DOHH2 (cell line): ENCODE measurements at regions not wholly inside any gene's neighbourhood (a gene's known extent, or its start where the extent isn't known, plus 50 kb on each side); places are given as distances from the start of the nearest gene placed in this dataset.

Experiments used
- H3F3A ChIP-seq: fragments of 200-600 bp; sonication (generic), shearing (Covaris generic); 2 replicates; pipeline ENCODE4 v1.6.0; 2016; ENCODE audit warnings: antibody characterized with exemption, mild to moderate bottlenecking; ENCODE audit not compliant: control insufficient read depth, insufficient read depth
- H3K27ac ChIP-seq: fragments of 200-600 bp; sonication (generic); 2 replicates; pipeline ENCODE4 v1.5.1; 2014; ENCODE audit warnings: low read depth, mild to moderate bottlenecking, low read length, moderate library complexity
- H3K27me3 ChIP-seq: fragments of 200-600 bp; sonication (generic); 2 replicates; pipeline ENCODE4 v1.6.1; 2014; ENCODE audit warnings: mild to moderate bottlenecking, low read length, mixed read lengths; ENCODE audit not compliant: control insufficient read depth
- H3K36me3 ChIP-seq: fragments of 200-600 bp; sonication (generic); 2 replicates; pipeline ENCODE4 v1.6.1; 2014; ENCODE audit warnings: mild to moderate bottlenecking, low read length, moderate library complexity, mixed read lengths; ENCODE audit not compliant: control insufficient read depth
- H3K4me1 ChIP-seq: fragments of 200-600 bp; sonication (generic); 2 replicates; pipeline ENCODE4 v1.6.1; 2014; ENCODE audit warnings: mild to moderate bottlenecking, low read length, mixed read lengths; ENCODE audit not compliant: control insufficient read depth
- H3K4me2 ChIP-seq: fragments of 200-600 bp; sonication (generic); 2 replicates; pipeline ENCODE4 v1.6.0; 2014; ENCODE audit warnings: mild to moderate bottlenecking, low read length, moderate library complexity
- H3K4me3 ChIP-seq: fragments of 200-600 bp; sonication (generic); 2 replicates; pipeline ENCODE4 v1.5.1; 2014; ENCODE audit warnings: mild to moderate bottlenecking, low read length, mixed read lengths
- H3K79me2 ChIP-seq: fragments of 200-600 bp; sonication (generic); 2 replicates; pipeline ENCODE4 v1.6.1; 2014; ENCODE audit warnings: mild to moderate bottlenecking, low read length, mixed read lengths; ENCODE audit not compliant: control insufficient read depth
- H3K9me2 ChIP-seq: fragments of 200-600 bp; sonication (generic); replicated peaks from 2 replicates; pipeline ENCODE4 v1.6.1; 2014; ENCODE audit warnings: mild to moderate bottlenecking, low read length, mixed read lengths; ENCODE audit not compliant: control insufficient read depth
- H3K9me3 ChIP-seq: fragments of 200-600 bp; sonication (generic); 2 replicates; pipeline ENCODE4 v1.6.1; 2014; ENCODE audit warnings: antibody characterized with exemption, low read length, mixed read lengths; ENCODE audit not compliant: control insufficient read depth, insufficient read depth
- H4K20me1 ChIP-seq: fragments of 200-600 bp; sonication (generic); 2 replicates; pipeline ENCODE4 v1.6.0; 2014; ENCODE audit warnings: low read depth, mild to moderate bottlenecking, antibody characterized with exemption, low read length, moderate library complexity; ENCODE audit not compliant: control insufficient read depth, insufficient read depth
- CTCF ChIP-seq: fragments of 200-600 bp; sonication (generic); IDR thresholded peaks from one replicate; pipeline ENCODE4 v1.5.1; 2014; ENCODE audit warnings: antibody characterized with exemption, mild to moderate bottlenecking, low read depth, low read length; ENCODE audit not compliant: poor library complexity, severe bottlenecking
- EZH2phosphoT487 ChIP-seq: fragments of 200-600 bp; sonication (generic); IDR thresholded peaks from 2 replicates; pipeline ENCODE4 v1.6.1; 2017; ENCODE audit warnings: borderline replicate concordance, mild to moderate bottlenecking, antibody characterized with exemption, low read length, moderate library complexity, mixed read lengths

GRCh38 chr18:79626905-79627749, 52.5 kb upstream of the CTDP1 start:
- Histone ChIP-seq H3K27ac (no peak overlapping the region), H3K27me3 (peaks cover 76% of the 10 kb centered on the region), H3K36me3 (no peaks in the 10 kb centered on the region), H3K9me3 (0 out of 2 replicates have a peak, but pooled peaks cover 3% of the 10 kb centered on the region), H3F3A (peaks cover 12% of the 10 kb centered on the region), H3K4me2 (no peak overlapping the region), H3K9me2 (no peaks in the 10 kb centered on the region), H3K4me3 (no peak overlapping the region), H3K4me1 (peaks cover 36% of the 10 kb centered on the region), H4K20me1 (peaks cover 13% of the 10 kb centered on the region), H3K79me2 (no peaks in the 10 kb centered on the region)
- TF ChIP-seq EZH2phosphoT487, result no peak
- TF ChIP-seq CTCF, result no peak

- H3F3A ChIP-seq, result peaks cover 12% of the 10 kb centered on the region
- no peaks in the 10 kb centered on the region for H3K9me2 ChIP-seq
- no peaks in the 10 kb centered on the region for H3K79me2 ChIP-seq
- H3K4me3 ChIP-seq, result no peak overlapping the region
- H3K36me3 ChIP-seq, result no peaks in the 10 kb centered on the region
- peaks cover 13% of the 10 kb centered on the region for H4K20me1 ChIP-seq
- peaks cover 36% of the 10 kb centered on the region for H3K4me1 ChIP-seq
- H3K27ac ChIP-seq, result no peak overlapping the region
- TF ChIP-seq EZH2phosphoT487 (no peak), CTCF (no peak)
- 0 out of 2 replicates have a peak, but pooled peaks cover 3% of the 10 kb centered on the region for H3K9me3 ChIP-seq
- H3K4me2 ChIP-seq, result no peak overlapping the region
- peaks cover 70% of the 10 kb centered on the region for H3K27me3 ChIP-seq
Observed at GRCh38 chr18:79627750-79628294, 51.8 kb upstream of the CTDP1 start.

- Histone ChIP-seq H3K27ac (no peak overlapping the region), H3K9me3 (peaks cover 7% of the 10 kb centered on the region; the same call in 1 of the 2 replicates), H3K4me1 (peaks cover 34% of the 10 kb centered on the region), H3K4me3 (no peak overlapping the region), H3K27me3 (peaks cover 62% of the 10 kb centered on the region), H3K79me2 (no peaks in the 10 kb centered on the region), H3K9me2 (no peaks in the 10 kb centered on the region), H3K4me2 (no peak overlapping the region), H4K20me1 (peaks cover 13% of the 10 kb centered on the region), H3K36me3 (no peaks in the 10 kb centered on the region), H3F3A (peaks cover 15% of the 10 kb centered on the region)
- TF ChIP-seq CTCF (no peak), EZH2phosphoT487 (no peak)
Observed at GRCh38 chr18:79628416-79629248, 51.0 kb upstream of the CTDP1 start.
